HepG2 (cell line): ENCODE measurements at regions not wholly inside any gene's neighbourhood (a gene's known extent, or its start where the extent isn't known, plus 50 kb on each side); places are given as distances from the start of the nearest gene placed in this dataset.

Source experiments
- ATAC-seq: fragments of 200-7000 bp; cut with Tn5 transposase; 3 replicates; pipeline ENCODE4 v1.9.1; 2020; ENCODE audit warnings: mild to moderate bottlenecking, moderate library complexity
- BruUV-seq: library from RNA; stranded (reverse); fragments of 400-500 nt; replicated peaks from 2 replicates; lab custom pipeline; 2021; lab: Mats Ljungman, UMichigan
- CTCF ChIA-PET: fragments of 300-600 bp; formaldehyde crosslinking; extraction: SDS; loops from one replicate; lab custom pipeline; 2021; ENCODE audit warnings: low total read pairs, inconsistent platforms, low intra/inter-chr PET ratio; lab: Yijun Ruan, JAX
- POLR2A ChIA-PET: fragments of 350-600 bp; sonication (Branson Sonifier 250); formaldehyde crosslinking; loops from one replicate; lab custom pipeline; 2020; ENCODE audit warnings: antibody characterized with exemption, inconsistent platforms; lab: Yijun Ruan, JAX
- DNase-seq: peaks from one replicate; pipeline ENCODE4 v3.0.0-alpha.2; 2015; ENCODE audit warnings: low spot score
- FAIRE-seq: peaks from 3 replicates; lab custom pipeline; 2011; peaks lifted over from hg19 to GRCh38; lab: Jason Lieb, UNC
- H2AFZ ChIP-seq: one replicate; pipeline ENCODE4 v1.6.1; 2011; ENCODE audit warnings: low read length, inconsistent platforms
- H3K27ac ChIP-seq: fragments of 300-600 bp; 3 replicates; pipeline ENCODE4 v1.8.0; 2011; ENCODE audit warnings: mixed run types, mild to moderate bottlenecking, mixed read lengths, low read length, inconsistent platforms; ENCODE audit not compliant: insufficient read depth; ENCODE audit errors: extremely low read length
- H3K27me3 ChIP-seq, 2 experiments: fragments of 200-600 bp in 1 of 2; 2 replicates in 1 of 2; 3 replicates in 1 of 2; pipeline versions ENCODE4 v1.6.0 to v1.8.0; 2011; ENCODE audit warnings: low read length in 2 of 2, mild to moderate bottlenecking in 2 of 2, moderate library complexity in 2 of 2, inconsistent platforms in 1 of 2; ENCODE audit not compliant: insufficient read depth in 2 of 2, control insufficient read depth in 1 of 2
- H3K36me3 ChIP-seq, 2 experiments: fragments of 200-600 bp in 1 of 2; replicated peaks in 1 of 2; 2 replicates in 1 of 2; 3 replicates in 1 of 2; pipeline versions ENCODE4 v1.5.1 to v1.8.0; 2011; ENCODE audit warnings: low read length in 2 of 2, inconsistent platforms in 1 of 2; ENCODE audit not compliant: insufficient read depth in 2 of 2, control insufficient read depth in 1 of 2
- H3K4me1 ChIP-seq: 2 replicates; pipeline ENCODE4 v1.5.1; 2012; ENCODE audit warnings: low read length, inconsistent platforms; ENCODE audit not compliant: insufficient read depth
- H3K4me2 ChIP-seq: 2 replicates; pipeline ENCODE4 v1.6.0; 2011; ENCODE audit warnings: low read depth, low read length, inconsistent platforms
- H3K4me3 ChIP-seq, 3 experiments: fragments of 200-600 bp in 1 of 3; sonication (generic), shearing (Covaris generic) in 1 of 3; replicated peaks in 1 of 3; 2 replicates each; pipeline ENCODE4 v1.5.1; 2011 to 2016; ENCODE audit warnings: low read length in 3 of 3, inconsistent platforms in 2 of 3, low read depth in 2 of 3, mild to moderate bottlenecking in 2 of 3, control low read depth in 1 of 3, mixed read lengths in 1 of 3; ENCODE audit not compliant: insufficient read depth in 1 of 3
- H3K79me2 ChIP-seq: one replicate; pipeline ENCODE4 v1.6.1; 2011; ENCODE audit warnings: low read length, inconsistent platforms; ENCODE audit not compliant: insufficient read depth
- H3K9ac ChIP-seq: 2 replicates; pipeline ENCODE4 v1.6.0; 2011; ENCODE audit warnings: mild to moderate bottlenecking, low read depth, low read length, inconsistent platforms; ENCODE audit not compliant: insufficient read depth
- H3K9me3 ChIP-seq: 2 replicates; pipeline ENCODE4 v1.5.1; 2012; ENCODE audit warnings: mild to moderate bottlenecking, low read length
- H4K20me1 ChIP-seq: 2 replicates; pipeline ENCODE4 v1.6.0; 2011; ENCODE audit warnings: inconsistent platforms, mild to moderate bottlenecking, low read length, moderate library complexity; ENCODE audit not compliant: insufficient read depth
- CHCHD3 ChIP-seq: sonication (generic); formaldehyde crosslinking; IDR thresholded peaks from 2 replicates; pipeline ENCODE4 v1.8.0; 2022; ENCODE audit warnings: mild to moderate bottlenecking, missing genetic modification reagents, moderate library complexity
- HNF4A ChIP-seq: sonication (generic); formaldehyde crosslinking; IDR thresholded peaks from 2 replicates; pipeline ENCODE4 v1.4.0; 2020; ENCODE audit warnings: missing genetic modification reagents
- KDM4B ChIP-seq: sonication (generic); formaldehyde crosslinking; IDR thresholded peaks from 2 replicates; pipeline ENCODE4 v1.4.0; 2020; ENCODE audit warnings: missing genetic modification reagents
- RNF2 ChIP-seq: fragments of 450-650 bp; conservative IDR thresholded peaks from 2 replicates; pipeline ENCODE4 v1.6.1; 2016; ENCODE audit warnings: low read depth
- SMAD9 ChIP-seq: sonication (generic); formaldehyde crosslinking; IDR thresholded peaks from 2 replicates; pipeline ENCODE4 v1.5.1; 2020; ENCODE audit warnings: mild to moderate bottlenecking, missing genetic modification reagents
- SP2 ChIP-seq: sonication (generic); formaldehyde crosslinking; IDR thresholded peaks from 2 replicates; pipeline ENCODE4 v1.5.1; 2020; ENCODE audit warnings: mild to moderate bottlenecking, missing genetic modification reagents
- TAF1 ChIP-seq: sonication (generic); formaldehyde crosslinking; IDR thresholded peaks from 2 replicates; pipeline ENCODE4 v1.4.0; 2020; ENCODE audit warnings: missing genetic modification reagents
- ZNF572 ChIP-seq: sonication (generic); formaldehyde crosslinking; IDR thresholded peaks from 2 replicates; pipeline ENCODE4 v1.5.1; 2020; ENCODE audit warnings: mild to moderate bottlenecking, missing genetic modification reagents
- ZNF629 ChIP-seq: sonication (generic); formaldehyde crosslinking; conservative IDR thresholded peaks from 2 replicates; pipeline ENCODE4 v1.5.0; 2020; ENCODE audit warnings: missing genetic modification reagents
- ZNF816 ChIP-seq: sonication (generic); formaldehyde crosslinking; IDR thresholded peaks from 2 replicates; pipeline ENCODE4 v1.8.0; 2022; ENCODE audit warnings: missing genetic modification reagents, mild to moderate bottlenecking, borderline replicate concordance
- ZNF891 ChIP-seq: sonication (generic); formaldehyde crosslinking; IDR thresholded peaks from 2 replicates; pipeline ENCODE4 v1.5.0; 2020; ENCODE audit warnings: mild to moderate bottlenecking, missing genetic modification reagents
- WGBS: methylation state at CpG from one replicate; pipeline ENCODE4 v1.1.6; 2017; ENCODE audit warnings: low lambda C conversion rate; 5-methylcytosine and 5-hydroxymethylcytosine counted together
- in situ Hi-C: cut with HindIII; loops from 2 replicates; pipeline ENCODE4 v1.10.0; 2017; ENCODE audit warnings: low pct_unique_long_range_greater_than_20kb; ENCODE audit not compliant: extremely low pct_ligation_motif_present
- intact Hi-C: fragments of 100-400 bp; cut with micrococcal nuclease; formaldehyde crosslinking; loops from one replicate; pipeline ENCODE4 v1.10.0; 2022; ENCODE audit not compliant: unreplicated experiment
- TF ChIP-seq, protein P1 (sequence below): sonication (generic); formaldehyde crosslinking; IDR thresholded peaks from 2 replicates; pipeline ENCODE4 v1.4.0; 2020; ENCODE audit warnings: missing genetic modification reagents
- TF ChIP-seq, protein P2 (sequence below): sonication (generic); formaldehyde crosslinking; IDR thresholded peaks from 2 replicates; pipeline ENCODE4 v1.5.1; 2020; ENCODE audit warnings: mild to moderate bottlenecking, missing genetic modification reagents, moderate library complexity

DNA sequence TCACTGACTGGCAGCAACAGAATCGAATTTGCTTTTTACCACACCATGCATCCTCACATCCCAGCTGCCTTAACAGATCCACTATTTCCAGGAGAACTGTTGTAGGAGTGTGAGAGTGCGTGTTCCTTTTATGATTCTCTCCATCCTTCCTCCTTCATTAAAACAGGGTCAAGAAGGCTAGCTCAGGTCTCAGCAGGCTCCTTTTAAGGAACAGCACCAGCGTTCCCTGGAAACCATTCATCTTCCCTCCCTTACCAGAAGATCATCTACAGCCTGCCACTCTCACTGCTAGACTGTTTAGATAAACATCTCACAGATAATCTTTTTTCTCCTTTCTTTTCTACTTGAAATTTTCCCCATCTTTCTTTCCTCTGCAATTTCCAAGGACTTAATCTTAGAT lies 1531.9 kb upstream of the CDH8 start:
- Histone ChIP-seq H3K27ac (no peak overlapping the region), H3K36me3 (no peaks in the 10 kb centered on the region), H3K27me3 (no peaks in the 10 kb centered on the region), H3K9ac (no peak overlapping the region), H3K4me1 (no peaks in the 10 kb centered on the region), H3K4me3 (no peak overlapping the region), H4K20me1 (no peaks in the 10 kb centered on the region), H2AFZ (no peak overlapping the region), H3K9me3 (peaks cover 72% of the 10 kb centered on the region), H3K79me2 (no peaks in the 10 kb centered on the region), H3K4me2 (no peak overlapping the region)
- FAIRE-seq (no peak), ATAC-seq (no peak), DNase-seq (no peak)
- intact Hi-C loops, result no loop called here
- 4% methylated on average over 3 of the region's 3 CpGs for WGBS
- CTCF ChIA-PET, result no interaction called here
- POLR2A ChIA-PET, result no interaction called here
- BruUV-seq, result no TSS peak
- no peak for TF ChIP-seq SMAD9 (CRISPR knock-in tag)
- no peak for TF ChIP-seq ZNF629 (CRISPR knock-in tag)
- TF ChIP-seq HNF4A, result no peak
- TF ChIP-seq KDM4B, result no peak
- TF ChIP-seq ZNF816, result no peak
- TF ChIP-seq SP2 (CRISPR knock-in tag), result no peak
- TF ChIP-seq, protein P1, sequence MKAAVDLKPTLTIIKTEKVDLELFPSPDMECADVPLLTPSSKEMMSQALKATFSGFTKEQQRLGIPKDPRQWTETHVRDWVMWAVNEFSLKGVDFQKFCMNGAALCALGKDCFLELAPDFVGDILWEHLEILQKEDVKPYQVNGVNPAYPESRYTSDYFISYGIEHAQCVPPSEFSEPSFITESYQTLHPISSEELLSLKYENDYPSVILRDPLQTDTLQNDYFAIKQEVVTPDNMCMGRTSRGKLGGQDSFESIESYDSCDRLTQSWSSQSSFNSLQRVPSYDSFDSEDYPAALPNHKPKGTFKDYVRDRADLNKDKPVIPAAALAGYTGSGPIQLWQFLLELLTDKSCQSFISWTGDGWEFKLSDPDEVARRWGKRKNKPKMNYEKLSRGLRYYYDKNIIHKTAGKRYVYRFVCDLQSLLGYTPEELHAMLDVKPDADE, result no peak
- no peak for TF ChIP-seq ZNF891 (CRISPR knock-in tag)
- TF ChIP-seq, protein P2, sequence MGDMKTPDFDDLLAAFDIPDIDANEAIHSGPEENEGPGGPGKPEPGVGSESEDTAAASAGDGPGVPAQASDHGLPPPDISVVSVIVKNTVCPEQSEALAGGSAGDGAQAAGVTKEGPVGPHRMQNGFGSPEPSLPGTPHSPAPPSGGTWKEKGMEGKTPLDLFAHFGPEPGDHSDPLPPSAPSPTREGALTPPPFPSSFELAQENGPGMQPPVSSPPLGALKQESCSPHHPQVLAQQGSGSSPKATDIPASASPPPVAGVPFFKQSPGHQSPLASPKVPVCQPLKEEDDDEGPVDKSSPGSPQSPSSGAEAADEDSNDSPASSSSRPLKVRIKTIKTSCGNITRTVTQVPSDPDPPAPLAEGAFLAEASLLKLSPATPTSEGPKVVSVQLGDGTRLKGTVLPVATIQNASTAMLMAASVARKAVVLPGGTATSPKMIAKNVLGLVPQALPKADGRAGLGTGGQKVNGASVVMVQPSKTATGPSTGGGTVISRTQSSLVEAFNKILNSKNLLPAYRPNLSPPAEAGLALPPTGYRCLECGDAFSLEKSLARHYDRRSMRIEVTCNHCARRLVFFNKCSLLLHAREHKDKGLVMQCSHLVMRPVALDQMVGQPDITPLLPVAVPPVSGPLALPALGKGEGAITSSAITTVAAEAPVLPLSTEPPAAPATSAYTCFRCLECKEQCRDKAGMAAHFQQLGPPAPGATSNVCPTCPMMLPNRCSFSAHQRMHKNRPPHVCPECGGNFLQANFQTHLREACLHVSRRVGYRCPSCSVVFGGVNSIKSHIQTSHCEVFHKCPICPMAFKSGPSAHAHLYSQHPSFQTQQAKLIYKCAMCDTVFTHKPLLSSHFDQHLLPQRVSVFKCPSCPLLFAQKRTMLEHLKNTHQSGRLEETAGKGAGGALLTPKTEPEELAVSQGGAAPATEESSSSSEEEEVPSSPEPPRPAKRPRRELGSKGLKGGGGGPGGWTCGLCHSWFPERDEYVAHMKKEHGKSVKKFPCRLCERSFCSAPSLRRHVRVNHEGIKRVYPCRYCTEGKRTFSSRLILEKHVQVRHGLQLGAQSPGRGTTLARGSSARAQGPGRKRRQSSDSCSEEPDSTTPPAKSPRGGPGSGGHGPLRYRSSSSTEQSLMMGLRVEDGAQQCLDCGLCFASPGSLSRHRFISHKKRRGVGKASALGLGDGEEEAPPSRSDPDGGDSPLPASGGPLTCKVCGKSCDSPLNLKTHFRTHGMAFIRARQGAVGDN (CRISPR knock-in tag), result no peak
- TF ChIP-seq ZNF572 (CRISPR knock-in tag), result no peak
- TF ChIP-seq CHCHD3 (CRISPR knock-in tag), result no peak
- TF ChIP-seq RNF2, result no peak
- TF ChIP-seq TAF1, result no peak
- in situ Hi-C loops, result no loop called here
